Activated CD4-positive, alpha-beta T cell treated with anti-CD3 and anti-CD28 coated beads for 24 hours (primary cell): ENCODE measurements at regions not wholly inside any gene's neighbourhood (a gene's known extent, or its start where the extent isn't known, plus 50 kb on each side); places are given as distances from the start of the nearest gene placed in this dataset.
"Not testable (repeated sequence)": the region's sequence is repeated elsewhere in the genome, so short reads cannot be mapped to it uniquely, and the experiment has no call there.

Experiments
- DNase-seq, 2 donors: peaks; one replicate each; pipeline ENCODE4 v3.0.0-alpha.2; 2020; ENCODE audit warnings: low read depth in 2 of 2

- DNase-seq = no peak
Measured at GRCh38 chr1:148315071-148315811, 163.2 kb upstream of the NBPF11 start.

GRCh38 chr1:148310807-148311206, 158.7 kb upstream of the NBPF11 start:
- DNase-seq = no peak

GRCh38 chr1:148309940-148310500, 157.9 kb upstream of the NBPF11 start:
- no peak for DNase-seq

GRCh38 chr1:148308832-148309458, 156.9 kb upstream of the NBPF11 start:
- no peak for DNase-seq

- DNase-seq = no peak
Measured at GRCh38 chr1:148307583-148308185, 155.6 kb upstream of the NBPF11 start.

GRCh38 chr1:148304935-148305334, 152.9 kb upstream of the NBPF11 start:
- DNase-seq = not testable (repeated sequence)

- peak; percentile 59 to 70 for DNase-seq
Measured at GRCh38 chr1:148302586-148303364, 150.7 kb upstream of the NBPF11 start.

- not testable (repeated sequence) for DNase-seq
Measured at GRCh38 chr1:148297852-148298251, 145.8 kb upstream of the NBPF11 start.

GRCh38 chr1:148296511-148296910, 144.4 kb upstream of the NBPF11 start:
- DNase-seq = no peak

GRCh38 chr1:148294116-148294807, 142.2 kb upstream of the NBPF11 start:
- DNase-seq = no peak

GRCh38 chr1:148293651-148294050, 141.6 kb upstream of the NBPF11 start:
- DNase-seq = no peak

GRCh38 chr1:148292915-148293314, 140.8 kb upstream of the NBPF11 start:
- no peak for DNase-seq

- no peak for DNase-seq
Measured at GRCh38 chr1:148290881-148291280, 138.8 kb upstream of the NBPF11 start.

- DNase-seq = no peak
Measured at GRCh38 chr1:148289647-148290046, 137.6 kb upstream of the NBPF11 start.

- DNase-seq = not testable (repeated sequence)
Measured at GRCh38 chr1:148285946-148286345, 133.9 kb upstream of the NBPF11 start.

- DNase-seq = not testable (repeated sequence)
Measured at GRCh38 chr1:148280831-148281572, 128.9 kb upstream of the NBPF11 start.

GRCh38 chr1:148279002-148279542, 127.0 kb upstream of the NBPF11 start:
- not testable (repeated sequence) for DNase-seq

GRCh38 chr1:148277865-148278279, 125.8 kb upstream of the NBPF11 start:
- DNase-seq = not testable (repeated sequence)

- DNase-seq = not testable (repeated sequence)
Measured at GRCh38 chr1:148267066-148267465, 115.0 kb upstream of the NBPF11 start.
